ENCODE measurements at regions not wholly inside any gene's neighbourhood (a gene's known extent, or its start where the extent isn't known, plus 50 kb on each side); places are given as distances from the start of the nearest gene placed in this dataset.

DNA sequence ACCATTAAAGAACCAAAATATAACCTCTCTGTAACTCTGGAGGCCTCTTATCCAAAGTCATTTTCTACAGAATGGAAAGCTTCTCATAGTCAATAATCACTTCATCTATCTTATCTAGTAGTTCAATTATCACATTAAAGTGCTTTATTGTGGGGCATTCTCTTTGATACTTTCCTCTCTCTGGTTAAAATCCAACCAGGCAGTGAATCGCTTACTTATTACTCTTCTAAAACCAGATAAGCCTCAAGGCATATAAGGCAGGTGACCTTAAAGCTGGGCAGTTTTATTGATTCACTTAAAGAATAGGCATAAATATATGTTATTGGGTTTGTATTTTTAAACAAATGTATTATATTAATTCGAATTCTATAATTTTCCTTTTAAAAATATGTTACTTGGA lies 2162.1 kb upstream of the TENM3 start:
- TF ChIP-seq, protein P1, sequence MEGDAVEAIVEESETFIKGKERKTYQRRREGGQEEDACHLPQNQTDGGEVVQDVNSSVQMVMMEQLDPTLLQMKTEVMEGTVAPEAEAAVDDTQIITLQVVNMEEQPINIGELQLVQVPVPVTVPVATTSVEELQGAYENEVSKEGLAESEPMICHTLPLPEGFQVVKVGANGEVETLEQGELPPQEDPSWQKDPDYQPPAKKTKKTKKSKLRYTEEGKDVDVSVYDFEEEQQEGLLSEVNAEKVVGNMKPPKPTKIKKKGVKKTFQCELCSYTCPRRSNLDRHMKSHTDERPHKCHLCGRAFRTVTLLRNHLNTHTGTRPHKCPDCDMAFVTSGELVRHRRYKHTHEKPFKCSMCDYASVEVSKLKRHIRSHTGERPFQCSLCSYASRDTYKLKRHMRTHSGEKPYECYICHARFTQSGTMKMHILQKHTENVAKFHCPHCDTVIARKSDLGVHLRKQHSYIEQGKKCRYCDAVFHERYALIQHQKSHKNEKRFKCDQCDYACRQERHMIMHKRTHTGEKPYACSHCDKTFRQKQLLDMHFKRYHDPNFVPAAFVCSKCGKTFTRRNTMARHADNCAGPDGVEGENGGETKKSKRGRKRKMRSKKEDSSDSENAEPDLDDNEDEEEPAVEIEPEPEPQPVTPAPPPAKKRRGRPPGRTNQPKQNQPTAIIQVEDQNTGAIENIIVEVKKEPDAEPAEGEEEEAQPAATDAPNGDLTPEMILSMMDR (IDR thresholded peaks at IDR 0.05; ENCODE audit: control insufficient read depth, insufficient read depth, low read depth, low read length, missing control alignments), result no peak
- DNase-seq (ENCODE audit: low read depth), result no peak

DNA sequence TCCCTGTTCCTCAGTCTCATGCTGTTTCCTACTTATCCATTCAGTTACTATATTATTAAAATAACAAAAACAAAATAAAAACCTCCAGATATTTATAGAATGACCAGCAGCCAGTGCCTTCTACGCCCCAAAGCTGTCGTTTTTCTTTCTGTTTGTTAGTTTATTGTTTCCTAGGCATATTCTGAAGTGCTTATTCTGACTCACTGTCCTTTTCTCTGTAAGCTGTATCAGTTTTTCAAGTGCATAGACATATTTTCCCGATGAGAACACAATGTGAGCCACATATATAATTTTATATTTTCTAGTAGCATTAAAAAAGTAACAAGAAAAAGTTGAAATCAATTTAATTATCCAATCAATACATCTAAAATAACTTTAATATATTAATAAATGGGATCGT lies 2158.6 kb upstream of the TENM3 start:
- no peak for DNase-seq (ENCODE audit: low read depth)
- TF ChIP-seq, protein P1 (IDR thresholded peaks at IDR 0.05; ENCODE audit: control insufficient read depth, insufficient read depth, low read depth, low read length, missing control alignments), result no peak
- no peak overlapping the region for H3K4me3 ChIP-seq (ENCODE audit: control insufficient read depth, low read depth, low read length)

More for the DNA sequence above, 2162.1 kb upstream of the TENM3 start:
- H3K4me3 ChIP-seq (ENCODE audit: control insufficient read depth, low read depth, low read length), result no peak overlapping the region

DNA sequence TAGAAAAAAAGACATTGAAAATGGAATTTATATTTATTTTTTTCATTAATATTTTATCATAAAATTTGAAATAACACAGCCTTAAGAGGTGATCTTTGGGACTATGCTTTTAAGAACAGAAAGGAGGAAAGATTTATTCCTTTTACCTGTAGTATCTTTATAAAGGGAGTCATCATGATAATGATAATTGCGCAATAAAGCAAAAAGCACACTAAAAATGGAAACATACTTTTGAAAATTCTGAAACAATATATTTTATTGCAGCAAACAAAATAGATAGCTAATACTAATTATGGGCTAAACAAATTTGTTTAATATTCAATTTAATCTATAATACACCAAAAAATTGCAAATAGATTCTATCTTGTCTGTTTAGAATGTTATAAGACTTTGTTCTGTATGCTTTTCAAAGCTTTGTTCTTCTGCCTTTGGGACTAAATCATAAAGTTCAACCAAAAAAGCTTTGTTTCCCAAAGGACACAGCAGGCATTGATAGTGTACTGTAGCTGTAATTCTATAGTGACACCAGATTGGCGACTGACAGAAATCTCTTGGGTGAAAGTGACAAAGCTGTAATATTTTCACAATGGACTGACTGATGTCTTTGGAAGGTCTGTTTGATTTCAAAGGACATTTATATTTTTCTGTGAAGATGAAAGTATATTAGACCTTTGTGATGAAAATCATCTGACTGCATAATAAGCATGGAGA lies 2156.6 kb upstream of the TENM3 start:
- TF ChIP-seq, protein P1 (IDR thresholded peaks at IDR 0.05; ENCODE audit: control insufficient read depth, insufficient read depth, low read depth, low read length, missing control alignments), result no peak
- H3K4me3 ChIP-seq (ENCODE audit: control insufficient read depth, low read depth, low read length), result no peak overlapping the region
- no peak for DNase-seq (ENCODE audit: low read depth)

DNA sequence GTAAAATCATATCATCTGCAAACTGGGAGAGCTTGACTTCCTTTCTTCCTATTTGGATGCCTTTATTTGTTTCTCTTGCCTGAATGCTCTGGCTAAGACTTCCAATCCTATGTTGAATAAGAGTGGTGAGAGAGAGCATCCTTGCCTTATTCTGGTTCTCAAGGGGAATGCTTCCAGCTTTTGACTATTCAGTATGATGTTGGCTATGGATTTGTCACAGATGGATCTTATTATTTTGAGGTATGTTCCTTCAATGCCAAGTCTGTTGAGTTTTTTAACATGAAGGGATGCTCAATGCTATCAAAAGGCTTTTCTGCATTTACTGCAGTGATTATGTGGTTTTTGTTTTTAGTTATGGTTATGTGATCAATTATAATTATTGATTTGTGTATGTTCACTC lies 2144.6 kb upstream of the TENM3 start:
- no peak overlapping the region for H3K4me3 ChIP-seq (ENCODE audit: control insufficient read depth, low read depth, low read length)
- DNase-seq (ENCODE audit: low read depth), result no peak
- TF ChIP-seq, protein P1 (IDR thresholded peaks at IDR 0.05; ENCODE audit: control insufficient read depth, insufficient read depth, low read depth, low read length, missing control alignments), result no peak

DNA sequence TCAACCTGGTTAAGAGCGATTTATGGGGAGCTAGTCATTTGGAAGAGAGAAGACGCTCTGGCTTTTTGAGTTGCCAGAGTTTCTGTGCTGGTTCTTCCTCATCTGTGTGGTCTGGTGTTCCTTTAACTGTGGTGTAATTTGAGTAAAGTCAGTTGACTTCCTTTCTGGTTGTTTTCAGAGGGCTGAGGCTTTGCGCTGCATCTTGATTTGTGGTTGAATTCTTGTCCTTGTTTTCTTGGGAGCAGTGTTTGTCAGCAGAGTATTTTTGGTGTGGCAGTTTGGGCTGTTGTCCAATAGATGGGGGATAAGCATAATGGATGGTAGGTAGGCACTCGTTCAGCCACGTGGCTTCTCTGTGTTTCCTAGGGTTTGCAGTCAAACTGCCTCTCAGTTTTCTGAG lies 2143.2 kb upstream of the TENM3 start:
- H3K4me3 ChIP-seq (ENCODE audit: control insufficient read depth, low read depth, low read length), result no peak overlapping the region
- DNase-seq (ENCODE audit: low read depth), result no peak
- TF ChIP-seq, protein P1 (IDR thresholded peaks at IDR 0.05; ENCODE audit: control insufficient read depth, insufficient read depth, low read depth, low read length, missing control alignments), result no peak

DNA sequence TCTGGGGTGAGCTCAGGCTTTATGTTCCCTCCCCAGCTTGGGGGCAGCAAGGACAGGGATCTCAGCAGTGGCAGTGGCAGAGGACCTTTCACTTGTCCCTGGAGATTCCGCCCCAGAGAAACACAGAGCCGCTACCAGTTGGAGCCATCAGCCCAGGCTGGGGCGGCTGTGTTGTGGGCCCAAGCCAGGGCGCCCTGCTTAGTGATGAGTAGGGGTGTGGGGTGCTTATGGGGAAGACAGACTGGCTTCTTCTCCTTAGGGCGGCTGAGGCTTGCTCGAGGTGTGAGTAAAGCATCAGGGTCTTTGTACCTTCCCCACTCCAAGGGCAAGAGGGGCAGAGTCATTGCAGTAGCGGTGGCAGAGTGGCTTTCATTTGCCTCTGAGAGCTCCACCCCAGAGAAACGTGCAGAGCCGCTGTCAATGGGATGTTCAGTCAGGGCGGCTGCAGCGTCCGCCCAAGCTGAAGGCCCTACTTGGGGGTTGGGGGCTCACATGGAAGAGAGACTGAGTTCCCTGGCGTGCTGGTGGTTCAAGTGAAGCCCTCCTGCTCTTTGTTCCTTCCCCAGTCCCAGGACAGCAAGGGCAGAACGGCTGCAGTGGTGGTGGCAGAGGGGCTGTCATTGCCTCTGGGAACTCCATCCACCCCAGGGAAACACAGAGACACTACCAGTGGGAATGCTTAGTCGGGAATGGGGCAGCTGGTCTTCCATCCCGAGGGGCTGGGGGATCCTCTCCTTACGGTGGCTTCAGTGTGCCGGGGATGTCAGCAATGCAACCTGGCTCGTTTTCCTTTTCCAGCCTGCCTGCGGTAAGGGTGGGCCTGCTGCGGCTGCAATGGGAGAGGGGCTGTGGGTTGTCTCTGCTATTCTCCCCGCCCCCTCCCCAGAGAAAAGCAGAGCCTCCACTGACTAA lies 2142.5 kb upstream of the TENM3 start:
- TF ChIP-seq, protein P1 (IDR thresholded peaks at IDR 0.05; ENCODE audit: control insufficient read depth, insufficient read depth, low read depth, low read length, missing control alignments), result no peak
- no peak for DNase-seq (ENCODE audit: low read depth)
- no peak overlapping the region for H3K4me3 ChIP-seq (ENCODE audit: control insufficient read depth, low read depth, low read length)

All from AG09309 (cell line).